ENCODE measurements at regions not wholly inside any gene's neighbourhood (a gene's known extent, or its start where the extent isn't known, plus 50 kb on each side); places are given as distances from the start of the nearest gene placed in this dataset.

GRCh38 chr4:36997727-36998126 lies 246.8 kb upstream of the NWD2 start:
- no peak for DNase-seq

GRCh38 chr4:37000281-37000680 lies 244.3 kb upstream of the NWD2 start:
- no peak for DNase-seq

- DNase-seq = no peak
Measured at GRCh38 chr4:37001688-37002436, 242.7 kb upstream of the NWD2 start.

- no peak for DNase-seq
Measured at GRCh38 chr4:37002625-37003024, 241.9 kb upstream of the NWD2 start.

- peak; percentile 55 for DNase-seq
Measured at GRCh38 chr4:37008199-37008598, 236.3 kb upstream of the NWD2 start.

GRCh38 chr4:37014584-37014983 lies 230.0 kb upstream of the NWD2 start:
- DNase-seq = no peak

- DNase-seq = no peak
Measured at GRCh38 chr4:37015391-37015790, 229.2 kb upstream of the NWD2 start.

GRCh38 chr4:37023504-37023903 lies 221.0 kb upstream of the NWD2 start:
- no peak for DNase-seq

- DNase-seq = no peak
Measured at GRCh38 chr4:37023996-37024395, 220.5 kb upstream of the NWD2 start.

- DNase-seq = no peak
Measured at GRCh38 chr4:37040816-37041215, 203.7 kb upstream of the NWD2 start.

GRCh38 chr4:37043342-37043741 lies 201.2 kb upstream of the NWD2 start:
- DNase-seq = no peak

GRCh38 chr4:37051111-37051510 lies 193.4 kb upstream of the NWD2 start:
- DNase-seq = no peak

GRCh38 chr4:37051866-37052265 lies 192.7 kb upstream of the NWD2 start:
- no peak for DNase-seq

- DNase-seq = no peak
Measured at GRCh38 chr4:37054531-37055077, 189.9 kb upstream of the NWD2 start.

GRCh38 chr4:37058826-37059225 lies 185.7 kb upstream of the NWD2 start:
- DNase-seq = peak; percentile 92

GRCh38 chr4:37066159-37066558 lies 178.4 kb upstream of the NWD2 start:
- DNase-seq = peak; percentile 70

- no peak for DNase-seq
Measured at GRCh38 chr4:37068580-37068979, 176.0 kb upstream of the NWD2 start.

GRCh38 chr4:37070041-37070440 lies 174.5 kb upstream of the NWD2 start:
- DNase-seq = no peak

- DNase-seq = no peak
Measured at GRCh38 chr4:37071576-37071975, 173.0 kb upstream of the NWD2 start.

- no peak for DNase-seq
Measured at GRCh38 chr4:37073226-37073840, 171.2 kb upstream of the NWD2 start.

- DNase-seq = no peak
Measured at GRCh38 chr4:37082912-37083311, 161.6 kb upstream of the NWD2 start.

- DNase-seq = no peak
Measured at GRCh38 chr4:37095925-37096324, 148.6 kb upstream of the NWD2 start.

GRCh38 chr4:37101182-37101581 lies 143.4 kb upstream of the NWD2 start:
- no peak for DNase-seq

- no peak for DNase-seq
Measured at GRCh38 chr4:37101686-37102085, 142.9 kb upstream of the NWD2 start.

- no peak for DNase-seq
Measured at GRCh38 chr4:37109756-37110155, 134.8 kb upstream of the NWD2 start.
